IPS-NIHi11 (cell line): ENCODE measurements at regions not wholly inside any gene's neighbourhood (a gene's known extent, or its start where the extent isn't known, plus 50 kb on each side); places are given as distances from the start of the nearest gene placed in this dataset.
"Not testable (repeated sequence)": the region's sequence is repeated elsewhere in the genome, so short reads cannot be mapped to it uniquely, and the experiment has no call there.

Experiments used
- DNase-seq: peaks from one replicate; pipeline ENCODE4 v3.0.0; 2012; ENCODE audit warnings: mixed read lengths, low spot score

GRCh38 chr2:8252997-8253694, 428.7 kb upstream of the ID2 start:
- no peak for DNase-seq

- no peak for DNase-seq
Measured at GRCh38 chr2:8253781-8254180, 428.1 kb upstream of the ID2 start.

GRCh38 chr2:8254214-8254613, 427.6 kb upstream of the ID2 start:
- DNase-seq = not testable (repeated sequence)

- DNase-seq = peak; percentile 14
Measured at GRCh38 chr2:8254791-8255447, 426.9 kb upstream of the ID2 start.

GRCh38 chr2:8255448-8255800, 426.4 kb upstream of the ID2 start:
- DNase-seq = peak; percentile 44

- no peak for DNase-seq
Measured at GRCh38 chr2:8256905-8257304, 425.0 kb upstream of the ID2 start.

GRCh38 chr2:8257502-8257901, 424.4 kb upstream of the ID2 start:
- no peak for DNase-seq

GRCh38 chr2:8258406-8258805, 423.4 kb upstream of the ID2 start:
- DNase-seq = no peak

- no peak for DNase-seq
Measured at GRCh38 chr2:8259106-8259840, 422.6 kb upstream of the ID2 start.

- DNase-seq = no peak
Measured at GRCh38 chr2:8259841-8260178, 422.0 kb upstream of the ID2 start.

- DNase-seq = no peak
Measured at GRCh38 chr2:8260213-8260612, 421.6 kb upstream of the ID2 start.

GRCh38 chr2:8263901-8264300, 418.0 kb upstream of the ID2 start:
- peak; percentile 55 for DNase-seq

GRCh38 chr2:8264981-8265380, 416.9 kb upstream of the ID2 start:
- no peak for DNase-seq

- no peak for DNase-seq
Measured at GRCh38 chr2:8265476-8266226, 416.2 kb upstream of the ID2 start.

- no peak for DNase-seq
Measured at GRCh38 chr2:8266563-8266962, 415.3 kb upstream of the ID2 start.

GRCh38 chr2:8267048-8267447, 414.8 kb upstream of the ID2 start:
- no peak for DNase-seq

- no peak for DNase-seq
Measured at GRCh38 chr2:8267721-8268120, 414.1 kb upstream of the ID2 start.

- DNase-seq = no peak
Measured at GRCh38 chr2:8268172-8268783, 413.6 kb upstream of the ID2 start.

- DNase-seq = no peak
Measured at GRCh38 chr2:8270699-8271098, 411.2 kb upstream of the ID2 start.

- no peak for DNase-seq
Measured at GRCh38 chr2:8271461-8271860, 410.4 kb upstream of the ID2 start.

GRCh38 chr2:8276026-8276425, 405.8 kb upstream of the ID2 start:
- DNase-seq = no peak

- DNase-seq = no peak
Measured at GRCh38 chr2:8277921-8278571, 403.8 kb upstream of the ID2 start.
